HG02943 (cell line): ENCODE measurements at regions not wholly inside any gene's neighbourhood (a gene's known extent, or its start where the extent isn't known, plus 50 kb on each side); places are given as distances from the start of the nearest gene placed in this dataset.

Source experiments
- ATAC-seq: cut with Tn5 transposase; IDR thresholded peaks from one replicate; pipeline ENCODE4 v1.9.1; 2021; ENCODE audit warnings: mild to moderate bottlenecking, low read depth, moderate library complexity; ENCODE audit not compliant: unreplicated experiment

DNA sequence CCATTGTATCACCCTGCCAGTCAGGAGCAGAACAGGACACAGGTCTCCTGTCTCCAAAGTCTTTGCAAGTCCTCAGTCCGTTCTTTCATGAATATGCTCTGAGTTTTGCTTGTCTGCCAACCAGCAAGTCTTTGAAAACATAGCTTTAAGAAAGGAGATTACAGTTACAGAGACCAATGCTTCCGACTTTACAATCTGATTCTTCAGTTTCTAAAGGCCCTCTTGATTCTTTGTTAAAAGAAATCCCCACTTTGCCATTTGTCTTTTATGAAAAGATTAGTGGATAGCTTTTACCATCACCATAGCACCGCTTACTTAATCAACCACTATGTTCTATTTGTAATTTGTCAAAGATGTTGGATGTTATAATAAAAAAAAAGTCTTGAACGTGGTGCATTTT, 562.8 kb upstream of the BTBD3 start:
- ATAC-seq = no peak

DNA sequence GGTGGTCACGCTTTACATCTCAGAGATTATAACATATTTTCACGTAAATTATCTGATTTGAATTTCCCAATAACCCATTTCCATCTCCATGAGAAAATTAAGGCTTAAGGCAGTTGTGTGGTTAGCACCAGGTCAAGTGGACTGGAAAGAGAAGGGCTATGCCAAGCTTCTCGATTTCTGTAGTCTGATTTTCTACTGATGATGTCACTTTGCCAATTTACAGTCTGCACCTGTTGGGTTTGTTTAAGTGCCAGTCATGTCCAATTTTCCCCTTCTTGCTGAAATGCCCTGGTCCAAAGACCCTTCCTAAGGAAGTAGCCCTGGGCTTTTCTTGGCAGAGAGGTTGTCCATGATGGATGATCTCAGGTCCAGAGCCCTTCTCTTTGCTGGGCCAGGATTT, 562.3 kb upstream of the BTBD3 start:
- ATAC-seq = no peak

GRCh38 chr20:11356061-11356460, 561.6 kb upstream of the BTBD3 start:
- no peak for ATAC-seq

- ATAC-seq = no peak
These were observed 555.2 kb upstream of the BTBD3 start for GRCh38 chr20:11362450-11362849.

DNA sequence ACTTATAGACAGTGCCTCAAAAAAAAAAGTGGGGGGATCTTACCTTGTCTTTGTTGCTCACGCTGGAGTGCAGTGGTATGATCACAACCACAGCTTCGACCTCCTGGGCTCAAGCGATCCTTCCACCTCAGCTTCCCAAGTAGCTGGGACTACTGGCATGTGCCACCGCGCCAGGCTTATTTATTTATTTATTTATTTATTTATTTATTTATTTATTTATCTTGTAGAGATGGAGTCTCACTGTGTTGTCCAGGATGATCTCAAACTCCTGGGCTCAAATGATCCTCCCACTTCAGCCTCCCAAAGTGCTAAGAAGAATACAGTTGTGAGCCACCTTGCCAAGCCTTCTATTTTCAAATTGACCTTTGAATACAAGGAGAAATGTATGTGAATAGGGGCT, 553.0 kb upstream of the BTBD3 start:
- ATAC-seq = no peak

- no peak for ATAC-seq
These were observed 551.0 kb upstream of the BTBD3 start for GRCh38 chr20:11366660-11367059.

DNA sequence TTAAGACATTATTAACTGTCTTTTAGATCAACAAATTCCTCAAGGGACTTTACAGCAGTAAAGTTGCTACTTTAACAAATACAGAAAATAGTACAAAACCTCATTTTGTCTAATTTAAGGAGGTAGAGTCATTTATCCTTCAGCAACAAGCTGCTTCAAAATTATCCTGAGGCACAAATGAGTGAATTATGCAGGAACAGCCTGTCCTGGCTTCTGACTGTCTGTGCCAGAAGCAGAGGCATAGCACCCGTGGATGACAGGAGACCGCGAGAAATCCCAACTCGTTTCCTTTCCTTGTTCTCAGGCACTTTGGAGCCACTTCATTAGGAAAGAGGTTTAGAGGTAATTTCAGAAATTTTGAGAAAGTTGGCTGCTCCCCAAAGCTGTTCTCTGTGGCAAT, 549.2 kb upstream of the BTBD3 start:
- ATAC-seq = no peak

DNA sequence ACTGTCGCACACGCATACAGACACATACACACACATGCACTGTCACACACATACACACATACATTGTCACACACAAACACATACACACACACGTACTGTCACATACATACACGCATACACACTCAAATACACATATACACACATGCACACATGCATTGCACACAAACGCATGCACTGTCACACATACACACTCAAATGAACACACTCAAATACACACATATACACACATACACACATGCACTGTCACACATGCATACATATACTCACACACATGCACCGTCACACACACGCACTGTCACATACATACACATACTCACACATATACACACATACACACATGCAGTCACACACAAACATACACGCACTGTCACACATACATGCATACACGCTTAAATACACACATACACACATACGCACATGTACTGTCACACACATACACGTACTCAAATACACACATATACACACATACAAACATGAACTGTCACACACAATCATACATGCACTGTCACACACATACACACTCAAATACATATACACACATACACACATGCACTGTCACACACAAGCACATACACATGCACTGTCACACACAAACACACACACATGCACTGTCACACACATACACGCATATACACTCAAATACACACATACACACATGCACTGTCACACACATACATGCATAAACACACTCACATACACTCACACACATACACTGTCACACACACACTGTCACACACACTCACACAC, 548.6 kb upstream of the BTBD3 start:
- no peak for ATAC-seq

- ATAC-seq = no peak
These were observed 545.9 kb upstream of the BTBD3 start for GRCh38 chr20:11371831-11372230.

DNA sequence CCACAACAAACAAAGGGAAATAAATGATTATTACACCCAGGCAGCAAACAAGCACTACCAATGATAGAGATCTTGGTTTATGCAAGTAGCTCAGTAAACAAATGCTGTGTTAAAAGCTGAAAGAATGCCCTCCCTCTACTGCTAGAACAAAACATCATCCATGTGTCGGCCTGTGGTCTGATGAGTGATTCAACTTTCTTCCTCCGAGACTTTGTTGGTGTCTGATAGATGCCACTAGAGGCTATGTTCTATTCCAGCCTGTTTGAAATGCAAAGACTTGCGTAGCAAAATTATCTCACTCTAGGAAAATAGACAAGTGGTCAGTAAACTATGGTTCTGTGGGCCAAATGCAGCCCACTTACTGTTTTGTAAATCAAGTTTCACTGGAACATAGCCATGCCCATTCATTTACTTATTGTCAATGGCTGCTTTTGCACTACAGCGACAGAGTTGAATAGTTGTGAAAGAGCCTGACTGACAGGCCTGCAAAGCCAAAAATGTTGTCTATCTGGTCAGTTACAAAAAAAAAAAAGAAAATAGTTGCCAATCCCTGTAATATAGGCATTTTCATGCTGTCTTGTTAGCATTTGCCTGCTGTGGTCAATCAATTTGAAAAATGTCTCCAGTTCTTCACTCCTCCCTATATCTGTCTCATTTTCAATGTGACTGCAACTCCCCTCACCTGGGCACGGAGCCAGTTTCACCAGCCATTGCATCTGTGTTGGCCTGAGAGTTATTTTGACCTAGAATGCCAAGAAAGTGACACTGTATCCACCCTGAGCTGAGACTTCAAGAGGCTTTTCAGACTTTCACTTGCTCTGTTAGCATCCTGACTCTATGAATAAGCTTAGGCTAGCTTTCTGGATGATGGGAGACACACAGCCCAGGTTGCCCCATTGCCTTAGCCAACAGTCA, 544.6 kb upstream of the BTBD3 start:
- ATAC-seq = no peak

GRCh38 chr20:11375335-11375734, 542.4 kb upstream of the BTBD3 start:
- ATAC-seq = no peak

GRCh38 chr20:11375966-11376365, 541.7 kb upstream of the BTBD3 start:
- no peak for ATAC-seq

DNA sequence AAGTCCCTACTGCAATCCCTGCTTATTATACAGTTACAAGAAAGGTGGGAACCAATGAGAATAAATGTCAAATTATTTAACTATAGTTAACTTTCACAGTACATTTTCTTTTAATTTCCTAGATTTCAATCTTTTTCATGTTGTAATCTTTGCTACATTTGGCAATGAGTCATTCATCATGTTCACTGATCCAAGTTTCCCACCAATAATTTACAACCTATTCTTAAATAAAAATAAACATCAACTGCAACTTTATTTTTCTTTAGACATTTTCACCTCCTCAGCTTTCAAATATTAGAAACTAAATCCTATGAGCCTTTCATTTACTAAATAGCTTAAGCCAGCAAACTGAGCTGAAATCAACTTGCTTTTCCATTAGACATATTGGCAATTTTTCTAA, 541.3 kb upstream of the BTBD3 start:
- no peak for ATAC-seq

- ATAC-seq = no peak
These were observed 540.7 kb upstream of the BTBD3 start for GRCh38 chr20:11376998-11377397.

GRCh38 chr20:11377761-11378160, 539.9 kb upstream of the BTBD3 start:
- ATAC-seq = no peak

DNA sequence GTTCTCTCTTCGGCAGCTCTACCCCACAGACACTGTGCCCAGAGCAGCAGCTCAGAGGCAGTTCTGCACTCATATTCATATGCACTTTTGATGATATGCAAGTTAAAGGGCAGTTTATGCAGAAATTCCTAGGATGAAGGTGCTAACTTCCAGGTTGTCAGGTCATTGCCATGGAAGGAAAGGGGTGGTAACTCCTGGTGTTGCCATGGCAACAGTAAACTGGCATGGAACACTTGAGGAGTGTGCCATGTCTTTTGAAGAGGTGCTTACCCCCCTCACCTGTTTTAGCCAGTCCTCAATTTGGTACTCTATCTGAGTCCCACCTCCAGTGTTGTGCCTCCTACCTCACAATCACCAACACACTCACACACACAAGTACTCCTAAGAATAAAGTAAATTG, 539.4 kb upstream of the BTBD3 start:
- ATAC-seq = no peak

GRCh38 chr20:11379257-11380011, 538.3 kb upstream of the BTBD3 start:
- no peak for ATAC-seq

DNA sequence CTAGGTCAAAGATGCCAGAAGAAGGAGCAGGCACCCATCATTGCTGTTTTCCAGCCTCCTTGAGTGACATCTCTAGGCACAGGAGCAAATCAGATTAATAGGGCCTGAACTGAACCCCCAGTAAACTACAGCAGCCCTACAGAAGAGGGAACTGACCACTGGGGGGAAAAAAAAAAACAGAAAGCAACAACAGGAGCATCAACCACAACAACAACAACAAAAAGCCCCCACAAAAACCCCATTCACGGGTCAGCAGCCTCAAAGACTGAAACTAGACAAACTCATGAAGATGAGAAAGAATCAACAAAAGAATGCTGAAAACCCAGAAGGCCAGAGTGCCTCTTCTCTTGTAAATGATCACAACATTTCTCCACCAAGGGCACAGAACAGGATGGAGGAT, 537.4 kb upstream of the BTBD3 start:
- no peak for ATAC-seq

- no peak for ATAC-seq
These were observed 530.4 kb upstream of the BTBD3 start for GRCh38 chr20:11387189-11387754.

- no peak for ATAC-seq
These were observed 528.5 kb upstream of the BTBD3 start for GRCh38 chr20:11389186-11389585.

- no peak for ATAC-seq
These were observed 526.1 kb upstream of the BTBD3 start for GRCh38 chr20:11391591-11391990.
